Neural progenitor cell (in vitro differentiated cells): ENCODE measurements at regions not wholly inside any gene's neighbourhood (a gene's known extent, or its start where the extent isn't known, plus 50 kb on each side); places are given as distances from the start of the nearest gene placed in this dataset.

Experiments
- EZH2 ChIP-seq: fragments of 200-600 bp; sonication (generic); IDR thresholded peaks from 2 replicates; pipeline ENCODE4 v1.6.1; 2017; ENCODE audit warnings: antibody characterized with exemption, mild to moderate bottlenecking, moderate library complexity
- EZH2phosphoT487 ChIP-seq: fragments of 200-600 bp; sonication (generic); IDR thresholded peaks from 2 replicates; pipeline ENCODE4 v1.6.1; 2017; ENCODE audit warnings: antibody characterized with exemption
- TF ChIP-seq, protein P1 (sequence below): fragments of 200-600 bp; sonication (generic); IDR thresholded peaks from 2 replicates; pipeline ENCODE4 v1.5.1; 2017; ENCODE audit warnings: antibody characterized with exemption, mild to moderate bottlenecking

DNA sequence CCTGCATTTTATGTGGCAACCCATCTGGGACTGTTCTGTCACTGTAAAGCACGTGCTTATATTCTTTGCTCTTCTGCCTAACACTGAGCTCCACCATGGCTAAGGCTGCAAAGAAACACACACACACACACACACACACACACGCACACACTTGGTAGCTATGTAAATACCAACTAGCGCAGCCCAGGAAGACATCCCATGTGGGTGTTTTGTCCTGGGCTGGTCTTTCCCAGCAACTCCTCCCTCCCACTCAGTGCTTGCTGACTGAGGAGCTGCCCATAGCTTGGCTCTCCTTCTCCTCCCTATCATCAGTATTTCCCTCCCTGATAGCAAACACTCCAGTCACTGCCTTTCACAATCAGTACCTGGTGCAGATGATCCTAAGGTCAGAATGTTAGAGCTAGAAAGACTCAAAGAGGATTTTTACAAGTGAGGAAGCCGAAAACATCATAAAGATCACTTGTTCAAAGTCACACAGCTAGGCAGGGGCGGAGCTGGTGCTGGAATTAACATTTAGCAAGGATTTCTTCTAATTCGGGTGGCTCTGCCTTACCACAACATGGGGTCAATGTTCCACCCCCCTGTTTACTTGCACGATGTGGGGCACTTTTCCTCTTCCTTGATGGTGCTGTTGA, 377.1 kb upstream of the TBL1XR1 start:
- TF ChIP-seq, protein P1, sequence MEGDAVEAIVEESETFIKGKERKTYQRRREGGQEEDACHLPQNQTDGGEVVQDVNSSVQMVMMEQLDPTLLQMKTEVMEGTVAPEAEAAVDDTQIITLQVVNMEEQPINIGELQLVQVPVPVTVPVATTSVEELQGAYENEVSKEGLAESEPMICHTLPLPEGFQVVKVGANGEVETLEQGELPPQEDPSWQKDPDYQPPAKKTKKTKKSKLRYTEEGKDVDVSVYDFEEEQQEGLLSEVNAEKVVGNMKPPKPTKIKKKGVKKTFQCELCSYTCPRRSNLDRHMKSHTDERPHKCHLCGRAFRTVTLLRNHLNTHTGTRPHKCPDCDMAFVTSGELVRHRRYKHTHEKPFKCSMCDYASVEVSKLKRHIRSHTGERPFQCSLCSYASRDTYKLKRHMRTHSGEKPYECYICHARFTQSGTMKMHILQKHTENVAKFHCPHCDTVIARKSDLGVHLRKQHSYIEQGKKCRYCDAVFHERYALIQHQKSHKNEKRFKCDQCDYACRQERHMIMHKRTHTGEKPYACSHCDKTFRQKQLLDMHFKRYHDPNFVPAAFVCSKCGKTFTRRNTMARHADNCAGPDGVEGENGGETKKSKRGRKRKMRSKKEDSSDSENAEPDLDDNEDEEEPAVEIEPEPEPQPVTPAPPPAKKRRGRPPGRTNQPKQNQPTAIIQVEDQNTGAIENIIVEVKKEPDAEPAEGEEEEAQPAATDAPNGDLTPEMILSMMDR, result no peak
- no peak for TF ChIP-seq EZH2
- no peak for TF ChIP-seq EZH2phosphoT487
